Amniotic stem cell (primary cell): ENCODE measurements at regions not wholly inside any gene's neighbourhood (a gene's known extent, or its start where the extent isn't known, plus 50 kb on each side); places are given as distances from the start of the nearest gene placed in this dataset.

Experiments
- DNase-seq: peaks from one replicate; lab custom pipeline; 2025; lab: John Stamatoyannopoulos, UW

DNA sequence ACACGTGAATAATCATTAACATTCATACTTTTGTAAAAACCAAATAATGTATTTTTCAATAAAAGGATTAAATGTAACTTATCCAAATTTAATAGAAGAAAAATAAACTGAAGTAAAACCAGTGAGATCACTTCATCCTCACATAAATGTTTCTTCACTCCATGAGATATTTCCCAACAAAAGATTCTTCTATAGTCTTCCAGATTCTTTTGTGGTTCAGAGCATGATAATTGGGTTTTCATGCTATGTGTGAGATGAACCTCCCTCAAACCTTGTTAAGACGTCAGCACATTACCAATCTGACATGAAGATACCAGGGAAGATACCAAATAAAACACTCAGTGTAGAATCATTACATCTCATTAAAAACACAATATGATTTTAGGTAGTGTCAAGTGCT is 62.9 kb upstream of the OXGR1 start:
- no peak for DNase-seq

DNA sequence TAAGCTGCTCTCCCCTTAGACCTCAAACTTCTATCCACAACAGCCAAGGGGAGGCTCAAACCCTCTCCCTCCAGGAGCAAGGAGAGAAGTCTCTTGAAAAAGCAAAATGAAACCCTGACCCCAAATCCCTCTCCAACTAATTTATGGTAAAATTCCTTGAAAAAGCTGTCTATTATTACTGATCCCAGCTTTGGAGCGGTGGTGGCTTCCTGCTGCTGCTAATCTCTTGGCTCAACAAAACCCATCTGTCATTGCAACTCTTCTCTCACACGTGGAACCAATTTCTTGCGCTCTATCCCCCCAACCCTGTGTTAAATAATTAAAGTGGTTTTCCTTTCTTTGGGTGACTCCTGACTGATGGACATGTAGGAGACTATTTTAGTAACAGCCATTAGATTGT is 64.1 kb upstream of the OXGR1 start:
- DNase-seq: no peak

DNA sequence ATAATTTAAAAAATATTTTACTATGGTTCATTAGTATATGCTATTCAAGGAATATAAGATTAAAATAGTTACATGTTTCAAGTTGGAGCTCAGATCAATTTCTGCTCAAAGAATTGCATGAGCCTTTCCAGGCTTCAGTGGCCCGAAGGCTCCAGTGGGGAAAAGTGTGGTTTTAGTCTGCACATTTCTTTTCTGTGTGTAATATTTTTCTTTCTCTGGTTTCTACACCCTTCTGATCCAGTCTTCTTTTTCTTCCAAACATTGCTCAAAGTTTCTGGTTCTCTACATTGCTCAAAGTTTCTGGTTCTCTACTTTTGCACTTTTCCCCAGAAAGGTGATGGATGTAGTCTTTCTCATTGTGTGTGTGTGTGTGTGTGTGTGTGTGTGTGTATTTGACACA is 64.7 kb upstream of the OXGR1 start:
- DNase-seq: no peak

DNA sequence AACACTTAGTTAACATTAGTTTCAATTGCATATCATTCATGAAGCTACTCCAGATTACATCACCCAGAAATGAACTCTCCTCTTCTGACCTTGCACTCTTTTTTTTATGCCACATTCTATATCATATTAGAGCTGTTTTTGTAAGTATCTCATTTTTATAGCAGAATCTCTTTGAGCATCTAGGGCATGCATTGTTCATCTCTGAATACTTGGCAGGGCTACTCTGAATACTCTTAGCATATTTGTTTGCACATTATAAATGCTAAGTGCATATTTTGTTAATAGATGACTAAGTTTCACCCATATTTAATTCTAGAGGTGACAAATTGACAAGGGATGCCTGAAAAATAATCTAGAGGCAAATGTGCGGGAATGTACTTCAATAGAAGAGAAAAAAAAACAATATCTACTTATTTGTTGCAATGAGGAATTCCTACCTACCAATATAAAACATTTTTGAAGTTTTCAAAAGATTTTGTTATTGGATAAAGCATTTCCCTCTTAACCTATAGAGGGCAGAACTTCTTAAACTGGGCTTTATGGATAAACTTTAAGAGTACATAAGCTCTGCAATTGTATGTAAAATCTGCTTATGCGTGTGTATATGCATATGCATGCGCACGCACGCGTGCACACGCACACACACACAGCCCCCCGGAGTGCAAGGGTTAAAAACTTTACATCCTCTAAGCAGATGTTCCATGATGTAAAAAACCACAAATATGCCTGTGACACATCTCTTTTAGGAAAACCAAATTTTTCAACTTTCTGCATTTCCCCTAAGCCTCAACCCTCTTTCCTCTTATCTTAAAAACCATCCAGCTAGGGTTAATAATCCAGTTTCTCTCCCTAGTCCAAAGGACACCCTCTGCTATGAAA is 73.0 kb upstream of the OXGR1 start:
- no peak for DNase-seq

DNA sequence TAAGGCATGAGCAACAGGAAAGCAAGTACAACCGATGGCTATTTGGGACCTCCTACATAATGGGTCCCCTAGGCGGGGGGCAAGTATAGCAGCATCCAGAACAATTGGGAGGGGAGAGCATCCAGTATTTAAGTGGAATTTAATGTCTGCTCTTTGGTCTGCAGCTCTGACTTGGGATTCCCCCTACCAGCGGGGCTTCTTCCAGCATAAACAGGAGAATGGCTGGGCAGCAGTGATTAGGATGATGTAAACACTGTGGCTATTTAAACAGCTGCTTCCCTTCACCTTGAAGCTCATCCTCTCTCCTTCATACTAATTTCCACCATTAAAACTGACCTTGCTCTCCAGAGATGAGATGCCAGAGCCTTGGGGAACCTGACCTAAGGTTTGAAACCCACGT is 73.9 kb upstream of the OXGR1 start:
- DNase-seq: no peak

DNA sequence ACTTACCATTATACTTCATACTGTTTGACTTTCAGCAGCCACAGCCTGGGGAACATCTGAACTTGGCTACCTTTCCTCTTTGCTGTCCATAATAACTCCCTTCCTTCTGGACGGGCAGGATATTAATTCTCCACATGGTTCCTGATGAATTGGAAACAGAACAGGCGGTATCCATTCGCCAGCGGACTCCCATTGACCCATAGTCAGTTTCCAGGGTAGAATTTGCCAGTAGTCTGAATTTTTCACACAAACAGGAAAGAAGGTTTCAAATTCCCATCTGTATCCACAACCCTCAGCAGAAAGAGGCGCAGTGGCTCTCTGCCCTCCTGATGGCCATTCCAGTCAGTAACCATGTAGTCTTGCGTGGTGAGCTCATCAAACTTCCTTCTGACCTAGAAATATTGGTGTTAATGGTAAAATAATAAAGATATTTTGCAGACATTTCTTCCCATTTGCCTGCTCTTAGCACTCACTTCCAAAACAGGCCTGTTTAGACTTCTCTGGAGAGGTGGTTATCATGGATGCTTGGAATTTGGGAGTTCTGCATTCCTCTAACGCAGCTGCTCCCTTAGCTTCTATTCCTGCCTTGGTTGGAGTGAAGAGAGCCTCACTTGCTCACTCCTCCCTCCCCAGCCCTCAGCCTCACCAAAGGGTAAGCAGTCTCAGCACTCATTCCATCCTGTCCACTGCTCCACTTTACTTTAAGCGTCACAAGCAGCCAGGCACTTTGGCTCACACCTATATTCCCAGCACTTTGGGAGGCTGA is 75.0 kb upstream of the OXGR1 start:
- no peak for DNase-seq

DNA sequence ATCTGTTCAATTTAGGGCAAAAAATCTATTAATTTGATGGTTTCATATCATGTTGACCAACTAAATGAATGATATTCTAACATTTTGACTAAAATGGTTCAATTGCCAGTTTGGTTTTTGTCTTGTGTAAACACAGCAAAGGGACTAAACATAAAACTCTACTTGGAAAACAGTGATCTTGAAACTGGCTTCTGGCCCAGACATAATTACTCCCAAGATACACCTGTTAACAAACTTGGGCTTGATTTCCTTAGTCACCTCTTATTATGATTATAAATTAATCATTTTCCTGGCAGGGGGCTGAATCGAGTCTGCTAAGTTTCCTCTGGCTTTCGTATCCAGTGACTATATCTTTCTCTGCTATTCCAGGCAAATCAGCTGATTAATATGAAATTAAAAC is 78.0 kb upstream of the OXGR1 start:
- no peak for DNase-seq

DNA sequence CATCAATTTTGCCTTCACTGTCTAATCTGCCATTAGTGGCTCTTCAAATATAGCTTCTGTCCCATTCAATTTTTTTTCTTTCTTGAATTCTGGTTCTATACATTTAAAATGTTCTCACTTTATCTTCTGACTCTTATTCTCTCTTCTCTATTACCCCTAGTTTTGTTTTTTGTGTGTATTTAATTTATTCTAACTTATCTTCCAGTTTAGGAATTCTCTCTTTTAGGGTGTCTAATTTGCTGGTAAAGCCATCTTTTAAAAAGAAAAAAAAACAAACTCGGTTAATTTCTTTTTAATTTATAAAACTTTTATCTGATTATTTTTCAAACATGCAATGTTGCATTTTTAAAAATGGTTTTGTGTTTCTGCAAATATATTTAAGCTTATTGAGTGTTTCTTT is 80.3 kb upstream of the OXGR1 start:
- DNase-seq: no peak

DNA sequence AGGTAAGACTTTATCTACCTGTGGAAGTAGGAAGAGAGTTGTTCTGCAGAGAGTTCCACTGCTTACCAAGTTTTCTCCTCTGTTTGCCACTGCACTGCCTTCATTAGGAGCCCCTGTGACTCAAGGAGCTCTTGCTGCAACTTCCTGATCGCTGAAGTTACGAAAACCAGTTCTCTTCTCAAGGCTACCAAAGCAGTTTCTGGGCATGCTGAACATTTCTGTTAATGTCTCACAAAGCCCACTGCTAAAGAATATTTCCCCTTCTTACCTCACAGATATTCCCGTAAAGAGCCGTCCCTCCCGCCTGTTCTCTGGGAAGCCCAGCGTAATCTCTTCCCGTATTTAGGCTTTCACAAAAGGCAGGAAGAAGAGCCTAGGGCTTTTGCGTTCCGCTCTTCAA is 82.6 kb upstream of the OXGR1 start:
- DNase-seq: no peak

DNA sequence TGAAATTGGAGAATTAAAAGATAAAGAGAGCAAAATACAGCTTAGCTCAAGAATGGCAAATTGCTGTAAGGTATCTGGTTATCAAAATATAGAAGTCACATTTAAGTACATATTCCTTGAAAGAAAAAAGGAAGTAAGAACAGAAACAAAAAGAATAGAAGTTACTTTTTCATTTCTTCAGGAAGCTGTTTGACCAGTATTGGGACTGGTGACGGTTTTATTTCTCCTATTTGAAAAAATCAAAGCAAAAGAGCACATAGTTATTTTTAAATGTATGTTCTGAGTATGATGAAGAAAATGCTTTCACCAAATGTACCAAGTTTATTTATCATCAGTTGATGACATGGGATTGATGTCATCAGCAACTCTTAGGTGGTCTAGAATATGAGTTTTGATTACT is 83.1 kb upstream of the OXGR1 start:
- no peak for DNase-seq

DNA sequence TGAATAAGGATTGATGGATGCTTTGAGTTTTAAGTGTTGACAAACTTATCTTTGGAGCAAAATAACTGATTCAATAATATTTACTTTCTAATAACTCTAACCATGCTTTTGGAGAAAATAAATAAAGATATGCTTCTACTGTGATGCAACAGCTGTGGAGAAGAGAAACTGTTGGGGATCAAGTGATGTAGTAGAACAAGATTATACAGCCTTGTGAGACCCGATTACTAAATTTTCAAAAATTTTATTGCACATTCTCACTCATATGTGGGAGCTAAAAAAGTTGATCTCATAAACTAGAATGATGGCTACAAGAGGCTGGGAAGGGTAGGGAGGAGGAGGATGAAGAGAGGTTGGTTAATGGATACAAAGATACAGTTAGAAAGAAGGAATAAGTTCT is 85.5 kb upstream of the OXGR1 start:
- no peak for DNase-seq

DNA sequence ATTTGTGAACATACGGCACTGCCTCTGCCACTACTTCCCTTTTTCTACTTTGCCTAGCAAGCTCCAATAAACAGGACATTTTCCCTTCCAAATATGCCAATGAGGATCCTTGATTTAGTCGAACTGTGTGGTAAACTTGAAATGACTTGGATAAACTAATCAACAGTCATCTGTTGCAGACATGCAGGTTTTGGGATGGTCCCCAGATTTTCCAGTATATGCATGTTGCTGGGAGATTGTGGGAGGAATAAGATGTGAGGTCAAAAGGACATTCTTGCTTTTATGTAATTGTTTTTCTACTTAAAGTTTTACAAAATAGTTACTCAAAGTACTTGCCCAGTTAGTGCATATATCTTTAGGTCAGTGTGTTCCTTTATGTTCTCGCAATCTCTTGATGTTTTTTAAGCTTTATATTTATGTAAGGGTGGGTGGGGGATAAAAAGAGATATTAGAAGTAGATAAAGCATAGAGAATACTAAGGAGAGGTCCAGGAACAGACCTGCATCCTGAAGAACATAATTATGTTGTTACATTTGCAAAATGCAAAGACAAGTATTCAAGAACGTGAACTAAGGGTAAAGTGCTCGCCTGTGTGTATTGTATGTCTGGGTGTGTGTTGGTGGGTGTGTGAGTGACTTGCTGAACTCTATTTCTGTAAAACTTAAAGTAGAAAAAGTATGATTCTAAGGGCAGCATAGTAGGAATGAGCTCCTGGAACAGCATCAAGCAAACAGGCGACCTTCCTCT is 88.4 kb upstream of the OXGR1 start:
- DNase-seq: no peak

DNA sequence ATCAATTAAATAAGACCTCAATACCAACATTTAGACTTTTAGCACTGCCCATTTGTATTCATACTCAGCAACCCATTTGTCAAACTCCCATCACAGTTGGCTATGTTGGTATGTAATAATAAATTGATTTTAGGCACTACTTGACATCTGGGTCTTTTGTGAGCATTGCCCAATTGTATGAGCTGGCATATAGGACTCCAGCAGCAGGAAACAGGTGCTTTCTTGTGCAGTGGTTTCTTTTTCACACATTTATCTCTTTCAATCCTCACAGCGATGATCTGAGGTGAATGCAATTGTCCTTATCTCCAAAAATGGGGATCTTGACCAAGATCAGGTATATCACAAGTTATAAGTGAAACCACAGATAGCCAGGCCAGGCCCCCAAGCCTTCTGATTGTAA is 96.9 kb upstream of the OXGR1 start:
- no peak for DNase-seq

DNA sequence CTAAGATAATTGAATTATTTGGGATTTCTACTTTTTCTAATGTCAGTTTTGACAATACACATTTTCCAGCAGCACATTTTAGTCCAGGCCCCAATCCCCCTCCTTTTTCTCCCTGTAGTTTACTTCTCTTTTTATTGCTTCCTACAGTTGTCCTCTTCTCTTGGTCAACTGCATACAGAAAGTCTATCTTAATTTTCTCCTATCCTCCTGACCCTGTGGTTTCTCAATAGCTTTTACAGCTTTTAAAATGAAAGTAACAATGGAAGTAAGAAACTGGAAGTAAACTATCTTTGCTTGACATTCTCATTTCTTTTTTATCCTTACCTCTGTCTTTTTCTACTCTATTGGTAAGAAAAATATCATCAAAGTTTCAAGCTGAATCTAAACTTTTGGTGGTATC is 106.5 kb upstream of the OXGR1 start:
- no peak for DNase-seq

DNA sequence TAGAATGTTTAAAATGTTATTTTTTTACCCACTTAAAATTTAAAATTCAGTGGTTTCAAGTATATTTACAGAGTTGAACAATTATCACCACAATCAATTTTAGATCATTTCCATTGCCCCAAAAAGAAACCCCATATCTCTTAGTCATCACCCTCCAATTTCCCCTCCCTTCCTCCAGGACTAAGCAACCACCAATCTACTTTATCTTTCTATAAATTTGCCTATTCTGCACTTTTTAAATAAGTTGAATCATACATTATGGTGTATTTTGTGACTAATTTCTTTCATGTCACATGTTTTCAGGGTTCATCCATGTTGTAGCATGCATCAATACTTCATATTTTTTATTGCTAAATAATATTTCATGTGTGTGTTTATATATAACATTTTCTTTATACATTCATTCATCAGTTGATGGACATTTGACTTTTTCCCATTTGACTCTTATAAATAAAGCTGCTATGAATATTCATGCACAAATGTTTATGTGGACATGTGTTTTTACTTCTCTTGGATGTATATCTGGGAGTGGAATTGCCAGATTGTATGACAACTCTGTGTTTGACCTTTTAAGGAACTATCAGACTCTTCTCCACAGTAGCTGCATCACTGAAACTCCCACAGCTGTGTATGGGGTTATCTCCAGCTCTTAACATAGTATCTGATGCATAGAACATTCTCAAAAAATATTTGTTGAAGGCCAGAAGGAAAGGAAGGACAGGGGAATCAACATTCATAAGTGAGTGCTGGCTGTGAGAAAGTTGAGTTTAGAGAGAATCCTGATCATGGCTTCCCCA is 107.8 kb upstream of the OXGR1 start:
- DNase-seq: no peak

DNA sequence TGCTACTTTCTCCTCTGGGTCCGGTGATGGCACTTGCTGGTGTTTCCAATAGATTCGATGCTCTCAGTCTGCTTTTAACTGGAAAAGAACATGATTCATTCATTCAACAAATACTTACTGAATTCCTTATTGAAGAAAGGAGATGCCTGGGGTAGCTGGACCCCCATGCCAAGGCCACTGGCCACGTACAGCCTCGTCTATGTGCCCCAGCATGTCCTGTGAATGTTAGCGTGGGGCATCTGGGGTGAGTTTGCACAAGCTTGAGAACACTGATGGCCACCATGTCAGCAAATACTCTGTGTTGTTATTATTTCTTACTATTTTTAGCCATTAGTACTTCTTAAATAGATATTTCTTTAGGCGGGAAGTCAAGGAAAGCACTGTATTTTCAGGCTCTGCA is 112.0 kb upstream of the OXGR1 start:
- DNase-seq: no peak

DNA sequence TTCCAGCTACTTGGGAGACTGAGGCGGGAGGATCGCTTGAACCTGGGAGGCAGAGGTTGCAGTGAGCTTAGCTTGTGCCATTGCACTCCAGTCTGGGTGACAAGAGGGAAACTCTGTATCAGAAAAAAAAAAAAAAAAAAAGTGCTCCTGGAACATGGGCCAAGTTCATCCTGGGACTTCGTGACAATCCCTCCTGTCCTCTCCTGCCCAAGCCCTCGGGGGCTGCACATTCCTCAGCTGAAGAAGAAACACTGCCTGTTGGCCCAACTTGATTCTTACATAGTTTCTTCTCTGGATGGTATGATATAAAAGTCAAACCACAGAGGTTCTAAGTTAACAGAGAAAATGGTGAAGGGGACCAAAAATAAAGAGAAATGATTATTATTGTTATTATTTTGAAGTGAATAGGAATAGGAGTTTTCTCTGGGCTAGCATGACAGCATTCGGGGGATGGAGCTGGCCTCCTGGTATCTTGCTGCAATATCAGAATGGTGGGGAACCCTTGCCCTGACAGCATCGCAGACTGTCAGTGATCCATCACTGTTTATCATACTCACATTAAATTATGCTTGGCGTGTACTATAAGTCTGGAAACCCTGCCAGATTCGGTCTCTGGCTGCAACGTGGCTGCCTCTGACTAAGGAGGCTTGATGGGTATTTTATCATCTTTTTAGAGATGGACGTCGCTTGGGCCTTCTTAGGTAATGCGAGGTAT is 113.7 kb upstream of the OXGR1 start:
- DNase-seq: no peak

DNA sequence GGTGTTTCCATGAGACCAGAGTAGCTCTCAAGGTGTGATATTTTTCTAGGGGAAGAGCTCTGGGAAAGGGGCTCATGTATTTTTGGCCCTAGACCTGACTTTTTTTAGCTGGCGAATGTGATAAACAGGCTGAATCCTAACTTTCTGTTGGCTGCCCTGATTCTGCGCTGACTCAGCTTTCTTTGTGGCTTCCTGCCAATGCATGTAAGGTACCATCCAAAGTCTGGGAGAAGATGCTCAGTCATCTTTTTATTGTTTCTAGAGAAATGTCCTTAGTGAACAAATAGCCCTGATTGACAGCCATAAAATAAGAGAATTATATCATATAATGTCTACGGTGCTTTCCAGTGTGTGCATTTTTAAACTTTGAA is 113.6 kb upstream of the MBNL2 start:
- DNase-seq: no peak

DNA sequence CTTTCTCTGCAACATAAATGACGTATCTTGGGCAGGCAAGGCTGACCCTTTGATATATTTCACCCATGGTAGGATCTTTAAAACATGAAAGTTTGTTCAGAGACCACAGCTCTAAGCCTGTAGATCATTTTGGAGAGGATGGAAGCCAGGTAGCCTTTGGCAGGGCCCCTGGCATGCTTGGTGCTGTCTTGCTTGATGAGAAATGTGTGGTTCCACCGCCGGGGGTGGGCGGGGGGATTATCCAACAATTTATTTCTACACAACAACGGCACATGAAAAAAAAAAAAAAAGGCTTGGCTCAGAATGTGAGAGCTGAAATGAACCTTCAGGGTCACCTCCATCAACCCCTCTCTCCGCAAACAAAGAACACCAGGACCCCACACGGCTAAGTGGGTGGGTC is 112.9 kb upstream of the MBNL2 start:
- no peak for DNase-seq

DNA sequence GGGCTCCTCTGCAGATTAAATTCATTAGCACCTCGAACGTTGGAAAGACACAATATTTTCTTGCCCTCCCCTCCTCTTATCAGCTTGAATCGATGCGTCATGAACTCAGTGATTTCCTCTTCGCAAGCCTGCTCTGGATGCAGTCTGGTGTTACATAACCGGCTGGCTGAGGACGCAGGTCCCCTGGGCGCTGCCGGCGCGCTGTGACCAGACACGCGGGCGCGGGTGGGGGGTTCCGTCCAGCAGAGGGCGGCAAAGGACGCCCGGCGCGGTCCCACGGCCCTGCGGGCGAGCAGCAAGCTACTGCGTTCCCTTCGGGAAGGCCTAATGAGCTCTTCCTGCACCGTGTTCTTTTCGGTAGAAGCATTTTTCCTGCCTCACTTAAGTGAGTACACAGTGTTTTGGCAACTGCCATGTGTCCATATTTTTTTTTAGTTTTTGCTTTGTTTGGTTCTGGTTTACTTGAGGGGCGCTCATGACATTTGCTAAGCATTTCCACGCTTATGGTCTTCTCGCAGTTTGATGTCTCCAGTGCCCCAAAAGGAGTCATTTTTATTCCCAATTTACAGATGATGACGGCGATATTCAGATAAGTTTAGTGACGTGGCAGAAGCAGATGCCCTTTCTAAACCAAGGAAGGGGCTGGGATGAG is 112.2 kb upstream of the MBNL2 start:
- peak; percentile 51 for DNase-seq

DNA sequence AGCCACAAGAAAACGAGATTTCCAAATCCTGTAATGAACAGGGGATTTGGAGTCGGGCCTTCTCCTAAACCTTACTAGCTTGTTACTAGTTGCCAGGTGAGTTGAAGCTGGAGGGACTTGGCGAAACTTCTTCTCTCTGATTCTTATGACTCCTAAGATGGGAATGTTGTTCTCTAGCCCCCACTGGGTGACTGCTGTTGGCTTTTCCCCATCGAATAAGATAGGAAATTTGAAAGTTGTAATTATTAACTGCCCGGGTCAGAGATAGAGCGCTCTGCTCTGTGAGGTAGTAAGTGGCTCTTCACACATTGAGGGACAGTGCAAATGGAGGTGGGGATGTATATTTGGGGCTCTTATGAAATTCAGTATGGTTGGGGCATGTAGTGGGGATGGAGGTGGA is 111.2 kb upstream of the MBNL2 start:
- no peak for DNase-seq
